AG10803 (cell line): ENCODE measurements at regions not wholly inside any gene's neighbourhood (a gene's known extent, or its start where the extent isn't known, plus 50 kb on each side); places are given as distances from the start of the nearest gene placed in this dataset.

Experiments
- DNase-seq: peaks from one replicate; pipeline ENCODE4 v3.0.0; 2010; ENCODE audit warnings: low read depth
- H3K4me3 ChIP-seq: 2 replicates; pipeline ENCODE4 v1.5.1; 2011; ENCODE audit warnings: mild to moderate bottlenecking, low read length, control low read depth
- CTCF ChIP-seq: conservative IDR thresholded peaks from 2 replicates; pipeline ENCODE4 v1.5.1; 2011; ENCODE audit warnings: mild to moderate bottlenecking, low read length, control low read depth, inconsistent platforms

GRCh38 chr5:74988273-74988983 is 63.9 kb downstream of the GCNT4 start:
- H3K4me3 ChIP-seq = no peak overlapping the region
- no peak for TF ChIP-seq CTCF
- no peak for DNase-seq

GRCh38 chr5:74978345-74978744 is 74.0 kb downstream of the GCNT4 start:
- no peak for DNase-seq
- TF ChIP-seq CTCF = no peak
- H3K4me3 ChIP-seq = no peak overlapping the region

- DNase-seq = peak; percentile 62
- no peak for TF ChIP-seq CTCF
- H3K4me3 ChIP-seq = no peak overlapping the region
Observed at GRCh38 chr5:74977471-74977870, 74.9 kb downstream of the GCNT4 start.

- no peak for DNase-seq
- H3K4me3 ChIP-seq = no peak overlapping the region
- TF ChIP-seq CTCF = no peak
Observed at GRCh38 chr5:74976651-74977050, 75.7 kb downstream of the GCNT4 start.

- DNase-seq = no peak
- H3K4me3 ChIP-seq = no peak overlapping the region
- no peak for TF ChIP-seq CTCF
Observed at GRCh38 chr5:74975582-74975981, 76.8 kb downstream of the GCNT4 start.

GRCh38 chr5:74974451-74975091 is 77.8 kb downstream of the GCNT4 start:
- no peak overlapping the region for H3K4me3 ChIP-seq
- TF ChIP-seq CTCF = no peak
- no peak for DNase-seq

GRCh38 chr5:74973694-74974093 is 78.7 kb downstream of the GCNT4 start:
- DNase-seq = no peak
- no peak for TF ChIP-seq CTCF
- H3K4me3 ChIP-seq = no peak overlapping the region
